SK-N-SH (cell line): ENCODE measurements at regions not wholly inside any gene's neighbourhood (a gene's known extent, or its start where the extent isn't known, plus 50 kb on each side); places are given as distances from the start of the nearest gene placed in this dataset.

ENCODE experiments used
- EP300 ChIP-seq, 2 experiments: IDR thresholded peaks; 2 replicates each; pipeline versions ENCODE4 v1.4.0 to v1.6.1; 2012; ENCODE audit warnings: borderline replicate concordance in 1 of 2, low read depth in 1 of 2, low read length in 1 of 2
- SIN3A ChIP-seq: IDR thresholded peaks from 2 replicates; pipeline ENCODE4 v1.6.1; 2012; ENCODE audit warnings: low read depth, mild to moderate bottlenecking, low read length, moderate library complexity, borderline replicate concordance
- TAF1 ChIP-seq: IDR thresholded peaks from 2 replicates; pipeline ENCODE4 v1.6.1; 2012; ENCODE audit warnings: low read depth, mild to moderate bottlenecking, low read length, moderate library complexity, borderline replicate concordance
- YY1 ChIP-seq: IDR thresholded peaks from 2 replicates; pipeline ENCODE4 v1.4.0; 2012; ENCODE audit warnings: low read depth, mild to moderate bottlenecking
- ZBTB33 ChIP-seq: IDR thresholded peaks from 2 replicates; pipeline ENCODE4 v1.4.0; 2012; ENCODE audit warnings: low read depth, borderline replicate concordance
- TF ChIP-seq, protein P1 (sequence below): fragments of 200-600 bp; sonication (generic); IDR thresholded peaks from 2 replicates; pipeline ENCODE4 v1.6.1; 2017; ENCODE audit warnings: antibody characterized with exemption, mild to moderate bottlenecking, moderate library complexity

GRCh38 chr9:28696960-28697359 lies 1123.7 kb upstream of the C9orf72 start:
- TF ChIP-seq YY1: no peak
- TF ChIP-seq, protein P1, sequence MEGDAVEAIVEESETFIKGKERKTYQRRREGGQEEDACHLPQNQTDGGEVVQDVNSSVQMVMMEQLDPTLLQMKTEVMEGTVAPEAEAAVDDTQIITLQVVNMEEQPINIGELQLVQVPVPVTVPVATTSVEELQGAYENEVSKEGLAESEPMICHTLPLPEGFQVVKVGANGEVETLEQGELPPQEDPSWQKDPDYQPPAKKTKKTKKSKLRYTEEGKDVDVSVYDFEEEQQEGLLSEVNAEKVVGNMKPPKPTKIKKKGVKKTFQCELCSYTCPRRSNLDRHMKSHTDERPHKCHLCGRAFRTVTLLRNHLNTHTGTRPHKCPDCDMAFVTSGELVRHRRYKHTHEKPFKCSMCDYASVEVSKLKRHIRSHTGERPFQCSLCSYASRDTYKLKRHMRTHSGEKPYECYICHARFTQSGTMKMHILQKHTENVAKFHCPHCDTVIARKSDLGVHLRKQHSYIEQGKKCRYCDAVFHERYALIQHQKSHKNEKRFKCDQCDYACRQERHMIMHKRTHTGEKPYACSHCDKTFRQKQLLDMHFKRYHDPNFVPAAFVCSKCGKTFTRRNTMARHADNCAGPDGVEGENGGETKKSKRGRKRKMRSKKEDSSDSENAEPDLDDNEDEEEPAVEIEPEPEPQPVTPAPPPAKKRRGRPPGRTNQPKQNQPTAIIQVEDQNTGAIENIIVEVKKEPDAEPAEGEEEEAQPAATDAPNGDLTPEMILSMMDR: no peak
- TF ChIP-seq TAF1: no peak
- no peak for TF ChIP-seq SIN3A
- TF ChIP-seq EP300 (IDR thresholded peaks at IDR 0.05; ENCODE audit: borderline replicate concordance in 1 of 2, low read depth in 1 of 2, low read length in 1 of 2): peak in 1 of 2 experiments; percentile 19; a peak in 1 of 4 replicates
- no peak for TF ChIP-seq ZBTB33
